ENCODE measurements at regions not wholly inside any gene's neighbourhood (a gene's known extent, or its start where the extent isn't known, plus 50 kb on each side); places are given as distances from the start of the nearest gene placed in this dataset.

GRCh38 chr11:128182844-128183243 is 404.5 kb downstream of the ETS1 start:
- Histone ChIP-seq H3F3A (ENCODE audit: low read depth) (no peaks in the 10 kb centered on the region), H3K79me2 (ENCODE audit: insufficient read depth, low read length) (no peaks in the 10 kb centered on the region), H3K4me1 (ENCODE audit: insufficient read depth, low read length, poor library complexity, severe bottlenecking) (no peaks in the 10 kb centered on the region), H3K36me3 (ENCODE audit: insufficient read depth, low read length) (no peaks in the 10 kb centered on the region), H3K9ac (ENCODE audit: low read depth, low read length, poor library complexity, severe bottlenecking) (no peak overlapping the region), H3K27me3 (ENCODE audit: insufficient read depth, low read length, poor library complexity, severe bottlenecking) (no peaks in the 10 kb centered on the region), H3K4me2 (ENCODE audit: low read depth, low read length, poor library complexity, severe bottlenecking) (no peak overlapping the region), H3K9me2 (replicated peaks; ENCODE audit: low read depth, low read length) (no peaks in the 10 kb centered on the region), H3K4me3 (ENCODE audit: low read length, poor library complexity, severe bottlenecking) (no peak overlapping the region), H2AFZ (ENCODE audit: low read length) (no peak overlapping the region), H3K9me3 (ENCODE audit: insufficient read depth, low read depth, low read length) (0 out of 2 replicates have a peak, but pooled peaks cover 4% of the 10 kb centered on the region), H4K20me1 (ENCODE audit: insufficient read depth, low read length, poor library complexity, severe bottlenecking) (no peaks in the 10 kb centered on the region)
- TF ChIP-seq EZH2phosphoT487 (IDR thresholded peaks at IDR 0.05; ENCODE audit: borderline replicate concordance) (no peak), CTCF (conservative IDR thresholded peaks at IDR 0.05; ENCODE audit: low read length) (no peak)

DNA sequence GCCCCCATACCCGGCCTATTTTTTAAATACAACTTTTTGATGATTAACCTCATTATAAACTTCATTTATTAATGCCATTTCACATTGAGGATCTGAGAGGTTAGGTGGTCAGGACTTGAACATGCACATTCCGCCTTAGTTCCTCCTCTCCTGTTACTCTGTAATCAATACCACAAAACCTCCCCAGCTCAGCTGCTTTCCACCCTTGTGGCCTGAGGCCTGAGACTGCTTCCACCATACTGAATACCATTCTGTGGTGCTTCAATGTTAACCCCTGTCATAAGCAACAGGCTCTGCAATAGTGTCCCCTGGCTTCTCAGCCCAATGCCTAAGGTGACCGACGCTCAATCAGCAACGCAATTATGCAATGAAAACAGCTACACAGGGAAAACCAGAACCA is 405.4 kb downstream of the ETS1 start:
- H3K27me3 ChIP-seq (ENCODE audit: insufficient read depth, low read length, poor library complexity, severe bottlenecking), result no peaks in the 10 kb centered on the region
- no peak overlapping the region for H2AFZ ChIP-seq (ENCODE audit: low read length)
- no peak for TF ChIP-seq CTCF (conservative IDR thresholded peaks at IDR 0.05; ENCODE audit: low read length)
- TF ChIP-seq EZH2phosphoT487 (IDR thresholded peaks at IDR 0.05; ENCODE audit: borderline replicate concordance), result no peak
- no peaks in the 10 kb centered on the region for H4K20me1 ChIP-seq (ENCODE audit: insufficient read depth, low read length, poor library complexity, severe bottlenecking)
- H3F3A ChIP-seq (ENCODE audit: low read depth), result no peaks in the 10 kb centered on the region
- no peak overlapping the region for H3K4me2 ChIP-seq (ENCODE audit: low read depth, low read length, poor library complexity, severe bottlenecking)
- no peaks in the 10 kb centered on the region for H3K9me2 ChIP-seq (replicated peaks; ENCODE audit: low read depth, low read length)
- H3K79me2 ChIP-seq (ENCODE audit: insufficient read depth, low read length), result no peaks in the 10 kb centered on the region
- H3K4me3 ChIP-seq (ENCODE audit: low read length, poor library complexity, severe bottlenecking), result no peak overlapping the region
- no peaks in the 10 kb centered on the region for H3K4me1 ChIP-seq (ENCODE audit: insufficient read depth, low read length, poor library complexity, severe bottlenecking)
- H3K9me3 ChIP-seq (ENCODE audit: insufficient read depth, low read depth, low read length), result 0 out of 2 replicates have a peak, but pooled peaks cover 4% of the 10 kb centered on the region
- H3K9ac ChIP-seq (ENCODE audit: low read depth, low read length, poor library complexity, severe bottlenecking), result no peak overlapping the region
- H3K36me3 ChIP-seq (ENCODE audit: insufficient read depth, low read length), result no peaks in the 10 kb centered on the region

DNA sequence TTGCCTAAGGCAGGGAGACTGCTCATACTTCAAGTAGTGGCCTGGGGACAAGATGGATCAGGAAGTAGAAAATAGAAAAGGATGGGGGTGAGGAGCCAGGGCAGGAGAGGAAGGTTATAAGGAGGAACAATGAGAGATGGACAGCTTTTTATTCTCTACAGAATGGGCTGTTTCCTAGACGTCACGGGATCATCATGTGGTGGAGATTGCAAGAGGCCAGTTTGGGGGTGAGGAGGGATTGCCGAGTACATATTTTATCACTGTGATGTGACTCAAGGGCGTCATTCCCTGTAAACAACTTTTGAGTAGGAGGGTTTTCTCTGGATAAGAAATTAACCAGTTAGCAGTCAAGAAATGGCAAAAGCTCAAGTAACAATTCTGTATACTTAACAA is 406.3 kb downstream of the ETS1 start:
- Histone ChIP-seq H3K9me3 (ENCODE audit: insufficient read depth, low read depth, low read length) (0 out of 2 replicates have a peak, but pooled peaks cover 4% of the 10 kb centered on the region), H3K27me3 (ENCODE audit: insufficient read depth, low read length, poor library complexity, severe bottlenecking) (no peaks in the 10 kb centered on the region), H3K4me1 (ENCODE audit: insufficient read depth, low read length, poor library complexity, severe bottlenecking) (no peaks in the 10 kb centered on the region), H2AFZ (ENCODE audit: low read length) (no peak overlapping the region), H3F3A (ENCODE audit: low read depth) (no peaks in the 10 kb centered on the region), H4K20me1 (ENCODE audit: insufficient read depth, low read length, poor library complexity, severe bottlenecking) (no peaks in the 10 kb centered on the region), H3K79me2 (ENCODE audit: insufficient read depth, low read length) (no peaks in the 10 kb centered on the region), H3K4me2 (ENCODE audit: low read depth, low read length, poor library complexity, severe bottlenecking) (no peak overlapping the region), H3K9me2 (replicated peaks; ENCODE audit: low read depth, low read length) (no peaks in the 10 kb centered on the region), H3K36me3 (ENCODE audit: insufficient read depth, low read length) (no peaks in the 10 kb centered on the region), H3K9ac (ENCODE audit: low read depth, low read length, poor library complexity, severe bottlenecking) (no peak overlapping the region), H3K4me3 (ENCODE audit: low read length, poor library complexity, severe bottlenecking) (no peak overlapping the region)
- TF ChIP-seq EZH2phosphoT487 (IDR thresholded peaks at IDR 0.05; ENCODE audit: borderline replicate concordance) (no peak), CTCF (conservative IDR thresholded peaks at IDR 0.05; ENCODE audit: low read length) (no peak)
